SK-N-SH treated with all-trans-retinoic acid at 6 μM for 48 hours (cell line): ENCODE measurements at regions not wholly inside any gene's neighbourhood (a gene's known extent, or its start where the extent isn't known, plus 50 kb on each side); places are given as distances from the start of the nearest gene placed in this dataset.

Source experiments
- ATAC-seq: fragments of 200-7000 bp; cut with Tn5 transposase; 3 replicates; pipeline ENCODE4 v1.9.1; 2020; ENCODE audit warnings: mild to moderate bottlenecking, moderate library complexity
- ARNTL ChIP-seq: fragments of 450-650 bp; formaldehyde crosslinking; IDR thresholded peaks from 2 replicates; pipeline ENCODE4 v1.5.0; 2020; ENCODE audit warnings: low read depth, mild to moderate bottlenecking, moderate library complexity, borderline replicate concordance
- BACH2 ChIP-seq: fragments of 250-450 bp; sonication (Bioruptor Pico); IDR thresholded peaks from 2 replicates; pipeline ENCODE4 v1.9.0; 2021; ENCODE audit warnings: mild to moderate bottlenecking, borderline replicate concordance
- CREB5 ChIP-seq: fragments of 250-450 bp; sonication (Bioruptor Pico); IDR thresholded peaks from 2 replicates; pipeline ENCODE4 v1.5.1; 2020; ENCODE audit warnings: low read depth, mild to moderate bottlenecking, moderate library complexity
- CSDC2 ChIP-seq: fragments of 250-450 bp; sonication (Bioruptor Pico); IDR thresholded peaks from 2 replicates; pipeline ENCODE4 v1.5.0; 2020; ENCODE audit warnings: mild to moderate bottlenecking, moderate library complexity
- ESRRG ChIP-seq: fragments of 250-450 bp; sonication (Bioruptor Pico); IDR thresholded peaks from 2 replicates; pipeline ENCODE4 v1.6.1; 2021; ENCODE audit warnings: mild to moderate bottlenecking
- GLIS3 ChIP-seq: fragments of 250-450 bp; sonication (Bioruptor Pico); IDR thresholded peaks from 2 replicates; pipeline ENCODE4 v1.5.0; 2020; ENCODE audit warnings: mild to moderate bottlenecking, moderate library complexity
- OSR1 ChIP-seq: fragments of 250-450 bp; sonication (Bioruptor Pico); IDR thresholded peaks from 2 replicates; pipeline ENCODE4 v1.8.0; 2022; ENCODE audit warnings: moderate library complexity, mild to moderate bottlenecking, inconsistent platforms
- PATZ1 ChIP-seq: fragments of 250-450 bp; sonication (Bioruptor Pico); IDR thresholded peaks from 2 replicates; pipeline ENCODE4 v1.8.0; 2020; ENCODE audit warnings: mild to moderate bottlenecking, moderate library complexity, borderline replicate concordance
- PPARA ChIP-seq: fragments of 250-450 bp; sonication (Bioruptor Pico); IDR thresholded peaks from 2 replicates; pipeline ENCODE4 v1.5.0; 2020; ENCODE audit warnings: mild to moderate bottlenecking, borderline replicate concordance
- RARB ChIP-seq: fragments of 250-450 bp; sonication (Bioruptor Pico); IDR thresholded peaks from 2 replicates; pipeline ENCODE4 v1.8.0; 2021; ENCODE audit warnings: mild to moderate bottlenecking, moderate library complexity
- TCF4 ChIP-seq: fragments of 250-450 bp; sonication (Bioruptor Pico); IDR thresholded peaks from 2 replicates; pipeline ENCODE4 v1.8.0; 2021; ENCODE audit warnings: mild to moderate bottlenecking, moderate library complexity, borderline replicate concordance
- TOX ChIP-seq: fragments of 250-450 bp; sonication (Bioruptor Pico); IDR thresholded peaks from 2 replicates; pipeline ENCODE4 v1.8.0; 2021; ENCODE audit warnings: mild to moderate bottlenecking, moderate library complexity, borderline replicate concordance
- ZC3H10 ChIP-seq: fragments of 250-450 bp; sonication (Bioruptor Pico); IDR thresholded peaks from 2 replicates; pipeline ENCODE4 v1.5.1; 2021; ENCODE audit warnings: mild to moderate bottlenecking, moderate library complexity
- ZFP3 ChIP-seq: fragments of 250-450 bp; sonication (Bioruptor Pico); IDR thresholded peaks from 2 replicates; pipeline ENCODE4 v1.5.0; 2020; ENCODE audit warnings: mild to moderate bottlenecking, moderate library complexity
- ZFP30 ChIP-seq: fragments of 450-650 bp; formaldehyde crosslinking; IDR thresholded peaks from 2 replicates; pipeline ENCODE4 v1.5.0; 2022; ENCODE audit warnings: mild to moderate bottlenecking, moderate library complexity
- ZNF565 ChIP-seq: fragments of 450-650 bp; formaldehyde crosslinking; conservative IDR thresholded peaks from 2 replicates; pipeline ENCODE4 v1.5.0; 2020; ENCODE audit warnings: low read depth, mild to moderate bottlenecking, moderate library complexity
- ZNF70 ChIP-seq: fragments of 450-650 bp; formaldehyde crosslinking; IDR thresholded peaks from 2 replicates; pipeline ENCODE4 v1.5.0; 2020; ENCODE audit warnings: mild to moderate bottlenecking, moderate library complexity
- TF ChIP-seq, protein P1 (sequence below): fragments of 250-450 bp; sonication (Bioruptor Pico); IDR thresholded peaks from 2 replicates; pipeline ENCODE4 v1.5.0; 2020; ENCODE audit warnings: mild to moderate bottlenecking, moderate library complexity
- TF ChIP-seq, protein P2 (sequence below): fragments of 250-450 bp; sonication (Bioruptor Pico); IDR thresholded peaks from 2 replicates; pipeline ENCODE4 v1.5.1; 2021; ENCODE audit warnings: mild to moderate bottlenecking, moderate library complexity

GRCh38 chr7:19294619-19295018, 149.4 kb upstream of the FERD3L start:
- TF ChIP-seq ARNTL (CRISPR knock-in tag) (no peak), BACH2 (CRISPR knock-in tag) (no peak), RARB (CRISPR knock-in tag) (no peak), ZNF70 (CRISPR knock-in tag) (no peak), ZC3H10 (CRISPR knock-in tag) (no peak), ESRRG (CRISPR knock-in tag) (no peak), CREB5 (CRISPR knock-in tag) (no peak), PATZ1 (CRISPR knock-in tag) (no peak), ZNF565 (no peak), TCF4 (no peak), TOX (CRISPR knock-in tag) (no peak), ZFP30 (no peak), OSR1 (CRISPR knock-in tag) (no peak)
- TF ChIP-seq, protein P1, sequence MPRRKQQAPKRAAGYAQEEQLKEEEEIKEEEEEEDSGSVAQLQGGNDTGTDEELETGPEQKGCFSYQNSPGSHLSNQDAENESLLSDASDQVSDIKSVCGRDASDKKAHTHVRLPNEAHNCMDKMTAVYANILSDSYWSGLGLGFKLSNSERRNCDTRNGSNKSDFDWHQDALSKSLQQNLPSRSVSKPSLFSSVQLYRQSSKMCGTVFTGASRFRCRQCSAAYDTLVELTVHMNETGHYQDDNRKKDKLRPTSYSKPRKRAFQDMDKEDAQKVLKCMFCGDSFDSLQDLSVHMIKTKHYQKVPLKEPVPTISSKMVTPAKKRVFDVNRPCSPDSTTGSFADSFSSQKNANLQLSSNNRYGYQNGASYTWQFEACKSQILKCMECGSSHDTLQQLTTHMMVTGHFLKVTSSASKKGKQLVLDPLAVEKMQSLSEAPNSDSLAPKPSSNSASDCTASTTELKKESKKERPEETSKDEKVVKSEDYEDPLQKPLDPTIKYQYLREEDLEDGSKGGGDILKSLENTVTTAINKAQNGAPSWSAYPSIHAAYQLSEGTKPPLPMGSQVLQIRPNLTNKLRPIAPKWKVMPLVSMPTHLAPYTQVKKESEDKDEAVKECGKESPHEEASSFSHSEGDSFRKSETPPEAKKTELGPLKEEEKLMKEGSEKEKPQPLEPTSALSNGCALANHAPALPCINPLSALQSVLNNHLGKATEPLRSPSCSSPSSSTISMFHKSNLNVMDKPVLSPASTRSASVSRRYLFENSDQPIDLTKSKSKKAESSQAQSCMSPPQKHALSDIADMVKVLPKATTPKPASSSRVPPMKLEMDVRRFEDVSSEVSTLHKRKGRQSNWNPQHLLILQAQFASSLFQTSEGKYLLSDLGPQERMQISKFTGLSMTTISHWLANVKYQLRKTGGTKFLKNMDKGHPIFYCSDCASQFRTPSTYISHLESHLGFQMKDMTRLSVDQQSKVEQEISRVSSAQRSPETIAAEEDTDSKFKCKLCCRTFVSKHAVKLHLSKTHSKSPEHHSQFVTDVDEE (CRISPR knock-in tag): no peak
- TF ChIP-seq, protein P2, sequence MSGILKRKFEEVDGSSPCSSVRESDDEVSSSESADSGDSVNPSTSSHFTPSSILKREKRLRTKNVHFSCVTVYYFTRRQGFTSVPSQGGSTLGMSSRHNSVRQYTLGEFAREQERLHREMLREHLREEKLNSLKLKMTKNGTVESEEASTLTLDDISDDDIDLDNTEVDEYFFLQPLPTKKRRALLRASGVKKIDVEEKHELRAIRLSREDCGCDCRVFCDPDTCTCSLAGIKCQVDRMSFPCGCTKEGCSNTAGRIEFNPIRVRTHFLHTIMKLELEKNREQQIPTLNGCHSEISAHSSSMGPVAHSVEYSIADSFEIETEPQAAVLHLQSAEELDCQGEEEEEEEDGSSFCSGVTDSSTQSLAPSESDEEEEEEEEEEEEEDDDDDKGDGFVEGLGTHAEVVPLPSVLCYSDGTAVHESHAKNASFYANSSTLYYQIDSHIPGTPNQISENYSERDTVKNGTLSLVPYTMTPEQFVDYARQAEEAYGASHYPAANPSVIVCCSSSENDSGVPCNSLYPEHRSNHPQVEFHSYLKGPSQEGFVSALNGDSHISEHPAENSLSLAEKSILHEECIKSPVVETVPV: no peak
- ATAC-seq: no peak

DNA sequence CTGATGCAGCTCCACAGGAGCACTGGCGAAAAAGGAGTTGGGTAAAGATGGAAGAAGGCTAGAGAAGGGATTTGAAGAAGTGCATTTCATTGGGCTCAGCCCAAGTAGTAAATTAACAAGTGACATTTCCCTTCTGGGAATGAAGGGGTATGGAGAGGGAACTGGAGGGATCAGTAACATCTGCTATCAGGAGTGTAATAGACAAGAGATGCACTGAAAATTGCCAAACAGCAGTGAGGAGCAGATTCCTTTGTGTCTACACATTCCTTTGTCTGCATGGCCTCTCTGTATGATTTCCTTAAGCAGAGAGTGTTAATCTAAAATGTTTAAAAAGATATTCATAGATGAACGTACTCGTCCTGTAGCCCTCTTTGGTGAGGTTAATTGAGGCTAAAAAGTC, 148.2 kb upstream of the FERD3L start:
- TF ChIP-seq PPARA (no peak), ARNTL (CRISPR knock-in tag) (no peak), TOX (CRISPR knock-in tag) (no peak), TCF4 (no peak)

GRCh38 chr7:19290968-19291367, 145.7 kb upstream of the FERD3L start:
- TF ChIP-seq PATZ1 (CRISPR knock-in tag): no peak
- TF ChIP-seq BACH2 (CRISPR knock-in tag): no peak
- TF ChIP-seq, protein P2: no peak
- TF ChIP-seq, protein P1 (CRISPR knock-in tag): no peak
- no peak for TF ChIP-seq GLIS3 (CRISPR knock-in tag)
- no peak for TF ChIP-seq OSR1 (CRISPR knock-in tag)
- no peak for TF ChIP-seq ZFP3
- no peak for TF ChIP-seq CSDC2 (CRISPR knock-in tag)
- no peak for TF ChIP-seq PPARA
- TF ChIP-seq, all 23 proteins: peak for 0
- no peak for ATAC-seq

More for the DNA sequence above, 148.2 kb upstream of the FERD3L start:
- ATAC-seq: no peak
